KG1 (cell line): ENCODE measurements at regions not wholly inside any gene's neighbourhood (a gene's known extent, or its start where the extent isn't known, plus 50 kb on each side); places are given as distances from the start of the nearest gene placed in this dataset.
"Not testable (repeated sequence)": the region's sequence is repeated elsewhere in the genome, so short reads cannot be mapped to it uniquely, and the experiment has no call there.

Experiments used
- DNase-seq: peaks from one replicate; lab custom pipeline; 2025; lab: John Stamatoyannopoulos, UW

- DNase-seq = not testable (repeated sequence)
Measured at GRCh38 chr1:146883190-146883589, 54.9 kb upstream of the NBPF12 start.

- DNase-seq = not testable (repeated sequence)
Measured at GRCh38 chr1:146881096-146881495, 57.0 kb upstream of the NBPF12 start.

DNA sequence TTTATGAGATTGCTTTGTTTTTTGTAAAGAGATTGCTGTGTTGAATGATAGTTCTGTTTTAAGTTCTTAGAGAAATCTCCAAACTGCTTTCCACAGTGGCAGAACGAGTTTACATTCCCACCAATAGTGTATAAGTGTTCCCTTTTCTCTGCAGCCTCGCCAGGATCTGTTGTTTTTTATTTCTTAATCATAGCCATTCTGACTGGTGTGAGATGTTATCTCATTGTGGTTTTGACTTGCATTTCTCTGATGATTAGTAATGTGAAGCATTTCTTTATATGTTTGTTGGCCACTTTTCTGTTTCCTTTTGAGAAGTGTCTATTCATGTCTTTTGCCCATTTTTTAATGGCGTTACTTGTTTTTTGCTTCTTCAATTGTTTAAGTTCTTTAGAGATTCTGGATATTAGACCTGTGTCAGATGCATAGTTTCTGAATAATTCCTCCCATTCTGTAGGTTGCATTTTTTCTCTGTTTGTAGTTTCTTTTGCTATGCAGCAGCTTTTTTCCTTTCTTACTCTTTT lies 74.3 kb upstream of the NBPF12 start:
- DNase-seq = not testable (repeated sequence)

DNA sequence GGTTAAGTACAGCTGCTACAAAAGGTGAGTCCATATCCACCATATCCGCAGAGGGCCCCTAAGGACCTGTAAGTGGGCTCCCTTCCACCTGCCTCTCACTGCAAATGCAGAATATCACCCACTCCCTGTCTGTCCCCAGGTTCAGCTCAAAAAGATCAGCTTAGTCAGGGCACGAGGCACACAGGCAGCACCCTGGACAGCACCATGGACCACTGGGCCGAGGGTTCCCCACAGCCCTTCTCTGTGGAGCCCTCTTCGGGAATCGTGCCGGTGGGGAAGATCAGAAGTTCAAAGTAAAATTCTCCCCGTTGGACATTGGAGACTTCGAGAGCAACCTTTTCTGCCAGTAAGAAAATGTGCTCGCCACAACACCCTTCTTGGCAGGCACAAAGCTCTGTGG lies 85.0 kb upstream of the NBPF12 start:
- not testable (repeated sequence) for DNase-seq

DNA sequence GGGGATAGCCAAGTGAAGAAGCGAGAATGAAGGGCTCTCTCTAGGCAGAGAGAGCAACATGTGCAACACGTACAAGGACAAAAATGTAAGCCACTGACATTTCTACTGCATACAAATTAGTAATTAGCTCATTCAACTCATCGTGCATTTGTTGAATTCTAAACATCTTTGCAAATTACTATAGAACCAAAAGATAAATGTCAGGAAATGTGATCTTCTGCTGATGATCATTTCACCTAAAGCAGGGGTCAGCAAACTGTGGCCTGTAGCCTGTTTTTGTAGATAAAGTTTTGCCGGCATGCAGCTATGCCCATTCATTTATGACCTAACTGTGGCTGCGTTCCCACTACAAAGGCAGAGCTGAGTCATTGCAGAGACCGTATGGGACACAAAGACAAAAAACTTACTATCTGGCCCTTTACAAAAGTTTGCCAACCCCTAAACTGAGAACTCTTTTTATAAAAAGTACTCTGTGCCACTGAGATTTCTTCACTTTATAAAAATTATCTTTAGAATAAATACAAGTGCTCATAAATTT lies 87.7 kb upstream of the NBPF12 start:
- DNase-seq = not testable (repeated sequence)

DNA sequence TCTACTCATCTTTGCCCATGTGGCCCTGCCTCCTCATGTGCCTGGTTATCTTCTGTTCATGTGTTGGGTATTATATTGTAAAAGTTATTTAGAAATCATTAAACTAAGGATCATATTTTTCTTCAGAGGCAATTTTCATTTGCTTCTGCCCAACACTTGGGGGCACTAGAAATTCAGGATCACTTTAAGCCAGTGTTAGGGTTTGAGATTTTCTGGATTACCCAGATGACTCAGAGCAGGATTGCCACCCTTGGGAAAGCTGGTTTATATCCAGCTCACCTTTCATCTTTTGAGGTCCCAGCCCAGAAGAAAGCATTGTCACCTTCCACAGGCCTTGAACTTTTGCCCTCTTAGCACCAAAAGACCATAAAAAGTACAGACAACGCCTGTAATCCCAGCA lies 99.4 kb upstream of the NBPF12 start:
- not testable (repeated sequence) for DNase-seq

DNA sequence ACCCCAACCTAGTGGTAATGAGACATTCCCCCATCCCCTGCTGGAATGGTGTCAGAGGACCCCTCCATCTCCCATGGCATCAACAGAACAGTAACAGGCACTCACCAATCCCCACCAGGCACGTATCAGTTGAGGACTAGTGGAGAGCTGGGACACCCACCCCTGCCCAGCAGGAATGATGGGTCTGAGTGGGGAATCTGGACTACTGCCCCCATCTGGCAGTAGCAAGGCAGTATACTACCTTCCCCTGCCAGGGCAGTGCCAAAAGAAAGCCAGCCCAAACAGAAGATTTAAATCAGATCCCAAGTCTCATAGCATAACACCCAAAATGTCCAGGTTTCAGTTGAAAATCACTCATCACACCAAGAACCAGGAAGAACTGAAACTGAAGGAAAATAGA lies 111.2 kb upstream of the NBPF12 start:
- not testable (repeated sequence) for DNase-seq

DNA sequence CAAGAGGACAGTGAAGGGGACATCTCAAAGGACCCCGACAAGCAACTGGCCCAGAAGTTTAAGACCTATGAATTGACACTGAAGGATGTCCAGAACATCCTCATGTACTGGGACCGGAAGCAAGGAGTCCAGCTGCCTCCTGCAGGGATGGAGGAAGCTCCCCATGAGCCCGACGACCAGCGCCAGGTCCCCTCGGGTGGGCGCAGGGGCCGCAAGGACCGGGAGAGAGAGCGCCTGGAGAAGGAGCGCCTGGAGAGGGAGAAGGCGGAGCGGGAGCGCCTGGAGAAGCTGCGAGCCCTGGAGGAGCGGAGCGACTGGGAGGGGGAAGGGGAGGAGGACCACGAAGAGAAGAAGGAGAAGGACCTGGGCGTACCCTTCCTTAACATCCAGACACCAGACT lies 143.9 kb upstream of the NBPF12 start:
- DNase-seq = not testable (repeated sequence)

DNA sequence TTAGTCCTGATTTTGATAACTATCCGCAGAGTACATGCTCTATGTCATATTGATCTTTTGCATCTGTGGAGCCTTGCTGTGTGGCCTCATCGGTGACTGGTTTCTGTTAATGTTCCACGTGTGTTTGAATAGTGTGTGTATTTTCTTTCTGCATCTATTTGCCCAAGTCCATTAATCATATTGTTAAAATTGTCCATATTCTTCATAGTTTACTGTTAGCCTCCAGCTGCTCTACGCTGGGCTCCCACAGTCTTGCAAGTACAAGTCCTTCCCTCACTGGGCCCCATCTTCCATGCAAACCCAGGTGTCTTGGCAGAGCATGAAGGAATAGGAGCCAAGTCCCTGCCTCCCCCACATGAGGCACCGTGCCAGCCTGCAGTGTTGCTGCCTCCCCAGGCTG lies 145.4 kb upstream of the NBPF12 start:
- not testable (repeated sequence) for DNase-seq

GRCh38 chr1:146784212-146784940 lies 153.7 kb upstream of the NBPF12 start:
- DNase-seq = not testable (repeated sequence)

DNA sequence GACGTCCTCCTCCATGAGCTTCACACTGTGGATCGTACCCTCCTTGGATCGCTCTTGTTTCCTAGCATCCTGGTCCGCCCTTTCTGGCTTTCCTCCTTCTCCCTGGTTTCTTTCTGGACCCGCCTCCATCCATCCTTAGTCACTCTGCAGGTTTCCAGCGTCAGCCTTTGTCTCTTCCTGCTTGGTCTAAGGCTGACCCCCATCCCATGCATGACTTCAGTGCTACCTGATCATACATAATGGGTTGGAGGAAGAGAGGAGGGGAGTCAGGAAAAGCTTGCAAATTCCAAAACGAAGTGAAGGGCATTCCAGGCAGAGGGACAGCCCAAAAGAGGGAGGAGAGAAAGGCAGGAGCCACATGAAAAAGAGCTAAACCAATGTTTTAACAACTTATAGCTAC lies 156.9 kb upstream of the NBPF12 start:
- not testable (repeated sequence) for DNase-seq

- not testable (repeated sequence) for DNase-seq
Measured at GRCh38 chr1:146777826-146778602, 160.1 kb upstream of the NBPF12 start.

- not testable (repeated sequence) for DNase-seq
Measured at GRCh38 chr1:146774988-146775387, 163.1 kb upstream of the NBPF12 start.

DNA sequence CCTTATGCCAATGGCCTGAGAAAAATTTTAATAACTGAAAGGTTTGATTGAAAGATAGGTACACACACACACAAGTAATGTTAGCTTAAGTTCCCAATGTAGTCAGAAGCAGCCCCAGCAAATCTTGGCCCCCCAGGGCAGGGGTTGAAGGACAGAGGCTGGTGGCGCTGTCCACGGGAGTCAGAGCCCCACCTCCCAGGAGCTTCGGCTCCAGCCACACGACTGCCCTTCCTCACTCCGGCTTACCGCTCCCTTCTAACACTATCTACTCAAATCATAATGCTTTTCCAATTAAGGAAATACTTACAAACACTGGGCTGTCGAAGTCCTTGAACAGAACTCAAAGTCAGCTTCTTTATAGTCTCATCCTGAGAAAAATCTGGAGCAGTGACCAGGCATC lies 163.9 kb upstream of the NBPF12 start:
- not testable (repeated sequence) for DNase-seq

DNA sequence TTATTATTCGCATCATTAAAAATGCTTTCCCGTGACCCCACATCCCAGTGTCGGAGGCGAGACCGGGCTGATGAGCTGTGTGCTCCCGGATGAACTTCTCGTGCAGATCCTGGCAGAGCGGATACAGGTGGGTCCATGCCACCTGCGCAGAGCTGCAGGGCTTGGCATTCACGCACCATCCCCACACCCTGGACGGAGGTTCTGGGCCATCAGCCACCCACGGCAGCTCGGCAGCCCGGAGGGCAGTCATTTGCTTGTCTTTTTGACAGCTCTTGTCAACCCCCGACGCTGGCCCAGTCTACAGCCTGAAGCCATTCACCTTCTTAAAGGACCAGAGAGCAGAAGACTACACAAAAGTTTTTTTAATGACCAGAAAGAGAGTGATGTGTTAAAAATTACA lies 166.7 kb upstream of the NBPF12 start:
- not testable (repeated sequence) for DNase-seq

- not testable (repeated sequence) for DNase-seq
Measured at GRCh38 chr1:146770998-146771397, 167.1 kb upstream of the NBPF12 start.

DNA sequence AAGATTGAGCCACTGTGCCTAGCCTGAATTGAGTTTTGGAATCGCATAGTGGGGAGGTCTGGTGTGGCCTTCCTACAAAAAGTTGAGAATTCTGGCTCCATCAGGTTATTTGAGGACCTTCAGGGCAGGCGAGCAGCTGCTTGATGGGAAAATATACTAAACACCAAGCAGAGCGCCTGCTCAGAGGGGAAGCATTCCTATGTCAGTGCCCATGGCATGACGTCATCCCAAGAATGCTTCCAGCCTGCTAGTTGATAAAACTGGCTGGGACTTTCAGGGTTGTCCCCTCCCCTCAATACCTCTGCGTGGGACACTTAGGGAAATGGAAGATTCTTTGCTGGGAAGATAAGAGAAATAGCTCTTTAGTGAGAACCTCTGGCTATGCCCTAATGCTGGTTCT lies 174.9 kb upstream of the NBPF12 start:
- not testable (repeated sequence) for DNase-seq

DNA sequence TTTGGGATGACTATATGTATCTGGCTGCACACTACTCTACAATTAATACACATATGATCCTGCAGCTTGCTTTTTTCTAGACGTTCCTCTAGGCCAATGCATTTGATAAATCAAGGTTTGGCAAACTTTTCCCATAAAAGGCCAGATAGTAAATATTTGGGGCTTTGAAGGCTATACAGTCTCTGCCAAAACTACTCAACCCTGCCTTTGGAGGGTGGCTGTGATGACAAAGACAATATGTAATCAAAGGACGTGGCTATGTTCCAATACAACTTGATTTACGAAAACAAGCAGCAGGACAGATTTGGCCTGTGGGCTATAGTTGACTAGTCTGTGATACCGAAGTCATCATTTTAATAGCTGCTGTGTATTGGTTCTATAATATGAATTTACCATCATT lies 181.3 kb upstream of the NBPF12 start:
- DNase-seq = not testable (repeated sequence)

GRCh38 chr1:146748686-146749085 lies 189.4 kb upstream of the NBPF12 start:
- DNase-seq = not testable (repeated sequence)

DNA sequence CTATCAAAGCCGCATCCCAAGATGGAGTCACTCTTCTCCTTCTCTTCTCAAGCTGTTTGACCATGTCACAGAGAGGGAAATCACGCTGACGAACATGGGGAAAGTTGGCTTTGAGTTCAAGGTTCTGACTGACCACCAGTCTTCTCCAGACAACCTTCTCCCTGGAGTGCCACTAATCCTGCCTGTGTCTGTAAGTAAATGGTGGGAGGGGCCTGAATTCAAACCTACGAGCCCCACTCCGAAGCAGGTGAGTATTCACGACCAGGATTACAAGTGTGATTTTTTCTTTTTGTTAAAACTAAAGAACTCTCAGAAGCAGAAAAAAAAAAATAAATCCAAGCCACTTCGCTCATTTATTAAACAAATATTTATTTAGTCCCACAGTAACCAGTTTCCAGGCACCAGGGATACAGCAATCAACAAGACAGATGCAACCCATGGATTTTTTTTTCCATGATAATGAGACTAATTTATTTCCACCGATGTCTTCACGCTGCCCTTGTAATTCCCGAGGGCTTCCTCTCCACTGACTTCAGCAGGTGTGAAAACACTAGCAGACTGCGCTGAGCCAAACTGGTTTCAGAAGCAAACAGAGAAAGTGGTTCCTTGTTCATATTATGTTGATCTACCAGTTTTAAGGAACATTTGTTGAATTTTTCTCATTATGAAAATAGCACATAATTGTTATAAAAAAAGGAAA lies 206.0 kb upstream of the NBPF12 start:
- DNase-seq = not testable (repeated sequence)

GRCh38 chr1:146729642-146730344 lies 208.3 kb upstream of the NBPF12 start:
- DNase-seq = not testable (repeated sequence)
